ENCODE measurements at regions not wholly inside any gene's neighbourhood (a gene's known extent, or its start where the extent isn't known, plus 50 kb on each side); places are given as distances from the start of the nearest gene placed in this dataset.
A peak's percentile ranks its signal among the peaks of the same experiment; 100 is the strongest.

DNA sequence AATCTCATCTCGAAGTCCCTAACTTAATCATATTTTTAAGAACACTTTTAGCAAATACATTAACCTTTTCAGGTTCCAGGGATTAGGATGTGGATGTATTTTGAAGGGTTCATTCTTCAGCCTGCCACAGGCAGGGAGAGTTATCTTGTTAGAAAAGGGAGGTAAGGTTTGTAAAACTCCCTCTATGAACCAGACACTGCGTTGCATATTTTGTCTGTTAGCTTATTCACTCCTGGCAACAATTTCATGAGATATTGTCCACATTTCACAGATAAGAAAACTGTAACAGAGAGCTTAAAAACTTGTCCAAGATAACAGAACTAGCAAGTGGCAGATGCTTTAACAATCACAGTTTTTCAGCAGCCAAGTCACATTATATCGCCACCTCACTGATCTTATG, 155.4 kb downstream of the DIPK2A start:
- intact Hi-C loops (cut with DNase I): no loop called here
- DNase-seq (no peak), ATAC-seq (peak in 1 of 2 donors; percentile 81)

DNA sequence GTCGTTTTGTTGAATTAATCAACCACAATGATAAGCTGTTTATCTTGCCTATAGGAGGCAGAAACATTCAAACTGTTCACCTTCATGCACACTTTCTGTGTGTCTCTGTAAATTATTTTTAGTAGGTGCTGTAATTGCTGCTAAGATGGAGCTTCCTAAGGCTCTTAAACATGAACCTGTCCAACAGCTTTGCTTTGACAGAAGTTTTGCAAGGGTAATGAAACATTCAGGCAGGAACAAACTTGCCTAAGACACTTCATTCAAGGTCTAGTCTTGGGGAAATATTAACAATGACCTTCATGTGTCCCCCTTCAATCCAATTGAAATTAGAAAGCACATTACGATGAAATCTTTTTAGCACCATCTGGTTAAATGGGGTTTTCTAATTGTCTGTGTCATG, 156.1 kb downstream of the DIPK2A start:
- DNase-seq (no peak), ATAC-seq (no peak)
- intact Hi-C loops (cut with DNase I): no loop called here

DNA sequence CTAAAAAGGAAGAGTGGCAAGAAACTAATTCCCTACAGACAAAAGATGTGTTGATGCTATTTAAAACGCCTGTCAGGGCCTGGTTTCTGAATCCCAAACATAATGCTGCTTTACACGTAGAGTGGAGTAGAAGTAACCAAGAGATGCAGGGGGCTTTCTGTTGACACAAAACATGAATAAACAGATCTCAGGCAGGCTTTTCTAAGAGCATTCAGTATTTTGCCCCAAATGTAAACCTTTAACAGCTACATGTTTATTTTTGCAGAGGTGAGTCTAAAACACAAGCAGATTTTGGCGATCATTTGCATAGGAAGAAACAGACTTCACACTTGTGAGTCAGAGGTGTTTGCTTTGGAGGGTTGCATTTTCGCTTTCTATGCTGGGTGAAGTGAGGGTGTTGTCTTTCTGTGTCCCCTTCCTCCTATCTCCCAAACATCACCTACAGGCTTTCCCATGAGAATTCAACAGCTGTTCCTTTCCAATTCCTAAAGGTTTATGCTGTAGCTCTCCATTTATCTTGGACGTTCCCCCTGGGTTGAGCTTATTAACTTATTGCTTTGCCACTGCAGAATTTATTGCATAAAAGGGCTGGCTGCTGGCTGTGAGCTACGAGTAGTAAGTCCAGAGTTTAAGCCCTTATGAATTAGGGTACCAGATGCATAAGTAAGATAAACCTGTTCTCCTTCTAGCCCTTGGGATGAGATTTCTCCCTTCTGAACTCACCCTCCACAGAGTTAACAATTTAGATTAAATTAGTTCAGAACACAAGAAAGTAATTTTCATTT, 156.7 kb downstream of the DIPK2A start:
- no peak for DNase-seq
- intact Hi-C loops (cut with DNase I): no loop called here
- peak in 1 of 2 donors; percentile 33 for ATAC-seq

DNA sequence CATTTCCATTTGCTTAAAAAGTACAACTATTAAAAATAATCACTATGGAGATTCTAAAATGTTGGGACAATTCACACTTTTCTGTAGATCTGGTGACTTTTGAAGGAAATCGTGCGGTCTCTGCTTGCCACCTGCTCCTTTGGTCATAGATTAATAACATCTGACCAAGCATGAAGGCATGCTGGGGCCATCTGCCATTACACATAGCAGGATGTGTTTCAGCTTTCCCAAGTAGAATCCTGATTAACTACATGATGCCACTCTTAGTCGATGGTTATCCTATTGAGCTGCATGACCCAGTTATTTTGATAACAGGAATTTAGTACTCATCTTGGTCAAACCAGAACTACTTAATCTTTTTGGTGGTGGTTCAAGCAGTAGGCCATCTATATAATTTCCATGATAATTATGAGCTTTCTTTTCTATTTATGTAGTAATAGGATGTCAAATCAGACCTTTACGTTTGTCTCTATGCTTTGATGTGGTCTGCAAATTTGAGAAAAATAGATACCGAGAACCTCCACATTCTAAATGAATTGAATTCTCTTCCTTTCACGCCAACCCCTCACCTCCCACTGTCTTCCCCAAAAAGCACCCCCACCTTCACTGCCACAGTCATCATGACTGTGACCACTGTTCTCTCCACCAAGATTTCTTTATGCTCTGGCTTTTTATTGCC, 158.1 kb downstream of the DIPK2A start:
- intact Hi-C loops (cut with DNase I): no loop called here

DNA sequence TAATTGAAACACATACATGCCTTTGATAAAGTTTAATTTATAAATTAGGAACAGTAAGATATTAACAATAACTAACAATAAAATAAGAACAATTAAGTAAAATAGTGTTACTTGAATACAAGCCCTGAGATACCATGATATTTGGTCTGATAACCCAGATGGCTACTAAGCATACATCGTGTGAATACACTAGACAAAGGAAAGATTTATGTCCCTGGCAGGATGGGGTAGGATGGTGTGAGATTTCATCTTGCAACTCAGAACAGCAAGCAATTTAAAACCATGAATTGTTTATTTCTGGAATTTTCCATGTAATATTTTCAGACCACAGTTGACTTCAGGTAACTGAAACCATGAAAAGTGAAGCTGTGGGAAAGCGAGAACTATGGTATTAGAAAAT, 169.5 kb downstream of the DIPK2A start:
- no peak for DNase-seq
- intact Hi-C loops (cut with DNase I): no loop called here
- ATAC-seq: no peak

More for the DNA sequence above, 158.1 kb downstream of the DIPK2A start:
- ATAC-seq: no peak
- no peak for DNase-seq

DNA sequence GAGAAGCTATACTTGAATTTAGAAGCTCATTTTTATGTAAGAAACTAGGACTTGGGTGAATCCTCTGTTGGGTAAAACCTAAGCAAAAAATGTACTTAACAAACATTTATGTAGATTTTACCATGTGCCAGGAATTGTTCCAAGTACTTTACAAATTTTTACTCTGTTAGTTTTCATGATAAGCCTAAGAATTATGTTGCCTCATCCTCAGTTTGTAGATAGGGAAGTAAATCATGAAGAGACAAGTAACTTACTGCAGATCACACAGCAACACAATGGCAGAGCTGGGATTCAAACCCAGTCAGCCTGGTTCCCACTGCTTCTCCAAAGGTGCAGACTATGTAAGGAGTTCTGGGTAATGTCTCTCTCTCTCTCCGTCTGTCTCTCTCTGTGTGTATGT, 169.9 kb downstream of the DIPK2A start:
- intact Hi-C loops (cut with DNase I): no loop called here
- peak in 1 of 2 donors; percentile 22 for ATAC-seq
- no peak for DNase-seq

DNA sequence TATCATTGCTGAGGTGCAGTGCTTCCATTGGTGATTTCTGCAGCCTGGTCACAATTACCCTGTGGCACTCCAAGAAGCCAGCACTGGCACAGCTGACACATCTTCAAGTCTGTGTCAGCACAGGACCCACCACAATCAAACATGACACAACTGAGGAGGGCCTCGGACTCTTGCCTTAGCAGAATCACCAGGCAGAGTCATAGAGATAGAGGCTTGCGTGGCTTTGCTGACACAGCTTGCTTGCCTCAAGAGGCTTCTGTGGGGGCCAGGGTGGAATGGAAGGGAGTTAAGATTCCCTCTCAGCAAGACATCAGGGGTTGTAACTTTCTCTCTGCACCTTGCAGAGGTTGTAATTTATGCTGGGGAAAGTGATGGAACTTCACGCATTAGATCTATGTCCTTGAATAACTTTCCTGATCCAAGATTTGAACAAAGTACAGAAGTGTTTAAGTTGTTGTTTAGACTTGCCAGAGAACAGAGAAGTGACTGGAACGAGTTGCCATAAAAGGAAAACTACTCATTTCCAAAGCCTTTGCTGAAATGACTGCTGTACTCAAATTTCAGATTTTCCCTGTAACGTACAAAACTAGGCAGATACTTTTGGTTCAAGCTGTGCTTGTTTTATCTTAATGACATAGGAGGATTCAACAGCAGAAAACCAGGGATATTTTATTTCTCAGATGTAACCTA, 170.7 kb downstream of the DIPK2A start:
- ATAC-seq (peak; percentile 38 to 78), DNase-seq (no peak)
- intact Hi-C loops (cut with DNase I): no loop called here

DNA sequence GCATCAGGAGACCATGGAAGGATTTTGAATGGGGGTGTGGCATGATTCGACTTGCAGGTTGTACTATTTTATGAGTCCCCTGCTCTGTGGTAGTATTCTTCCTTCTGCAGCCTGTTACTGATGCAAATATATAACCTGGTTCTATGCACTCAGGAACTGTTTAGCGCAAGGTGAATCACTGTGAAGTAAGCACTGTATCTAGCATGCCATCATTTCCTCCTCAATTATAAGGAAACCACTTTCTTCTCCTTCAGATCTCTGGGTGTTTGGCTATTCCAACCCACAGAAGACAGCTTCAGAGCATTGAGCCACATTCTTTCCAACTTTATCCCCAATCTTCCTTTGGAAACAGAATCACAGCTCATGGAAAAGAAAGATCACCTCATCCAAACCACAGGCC, 176.7 kb downstream of the DIPK2A start:
- no peak for DNase-seq
- ATAC-seq: no peak
- intact Hi-C loops (cut with DNase I): no loop called here

DNA sequence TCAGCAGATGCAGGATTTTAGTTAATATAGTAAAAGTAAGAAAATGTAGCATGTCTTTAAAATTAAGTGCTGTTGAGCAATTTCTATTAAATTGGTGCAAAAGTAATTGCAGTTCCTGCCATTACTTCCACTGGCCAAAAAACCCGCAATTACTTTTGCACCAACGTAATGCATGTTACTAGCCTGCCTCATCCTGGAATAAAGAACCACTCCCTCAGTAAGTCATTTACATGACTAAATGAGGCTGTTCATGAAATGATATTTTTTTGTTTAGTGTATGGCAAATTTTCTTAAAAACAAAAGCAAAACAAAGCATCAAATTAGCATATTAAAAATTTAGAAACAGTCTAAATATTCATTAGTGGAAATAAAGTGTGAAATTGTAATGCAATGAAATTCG, 180.4 kb downstream of the DIPK2A start:
- DNase-seq (no peak), ATAC-seq (no peak)
- intact Hi-C loops (cut with DNase I): no loop called here

DNA sequence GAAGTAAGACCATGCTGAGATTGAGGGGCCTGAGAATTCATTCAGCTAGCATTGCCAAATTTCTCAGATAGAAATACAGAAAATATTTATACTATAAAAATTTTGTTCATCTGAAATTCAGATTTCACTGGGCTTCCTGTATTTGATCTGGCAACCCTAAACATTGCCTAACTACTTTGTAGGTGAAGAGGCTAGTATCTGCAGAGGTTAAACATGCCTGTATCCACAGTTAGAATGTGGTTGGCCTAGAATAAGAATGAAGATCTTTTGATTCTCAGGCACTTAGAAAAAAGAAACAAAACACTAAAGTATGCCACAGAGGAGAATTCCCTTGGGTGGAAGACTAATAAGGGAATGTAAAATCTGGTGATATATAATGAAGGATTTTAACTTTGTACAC, 189.0 kb downstream of the DIPK2A start:
- DNase-seq (no peak), ATAC-seq (no peak)
- intact Hi-C loops (cut with DNase I): no loop called here

DNA sequence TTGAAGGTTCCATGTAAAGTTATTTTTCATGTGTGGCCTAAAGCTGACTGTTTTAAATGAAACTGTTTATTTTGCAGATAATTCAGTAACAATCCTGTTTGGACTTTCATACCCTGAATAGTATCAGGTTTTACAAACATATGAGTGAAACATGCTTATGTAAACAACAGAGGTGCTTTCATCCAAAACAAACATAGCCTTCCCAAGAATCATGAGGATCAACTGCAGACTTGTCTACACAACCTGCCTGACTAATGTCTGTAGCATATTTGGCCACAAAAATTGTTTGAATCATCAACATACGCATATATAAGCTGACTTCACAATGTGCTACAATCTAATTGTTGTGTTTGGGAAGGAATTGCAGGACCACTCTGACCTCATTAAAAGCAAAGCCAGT, 190.4 kb downstream of the DIPK2A start:
- intact Hi-C loops (cut with DNase I): no loop called here
- DNase-seq: no peak

DNA sequence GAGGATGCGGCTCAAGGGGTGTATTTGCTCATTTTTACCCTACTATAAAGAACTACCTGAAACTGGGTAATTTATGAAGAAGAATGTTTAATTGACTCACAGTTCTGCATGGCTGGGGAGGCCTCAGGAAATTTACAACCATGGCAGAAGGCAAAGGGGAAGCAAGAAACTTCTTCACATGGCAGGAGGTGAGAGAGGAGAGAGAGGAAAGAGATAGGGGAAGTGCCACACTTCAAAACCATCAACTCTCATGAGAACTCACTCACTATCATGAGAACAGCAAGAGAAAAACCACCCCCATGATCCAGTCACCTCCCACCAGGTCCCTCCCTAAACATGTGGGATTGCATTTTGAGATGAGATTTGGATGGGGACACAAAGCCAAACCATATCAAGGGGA, 192.7 kb downstream of the DIPK2A start:
- DNase-seq (no peak), ATAC-seq (no peak)
- intact Hi-C loops (cut with DNase I): no loop called here

More for the DNA sequence above, 190.4 kb downstream of the DIPK2A start:
- peak in 1 of 2 donors; percentile 75 for ATAC-seq

DNA sequence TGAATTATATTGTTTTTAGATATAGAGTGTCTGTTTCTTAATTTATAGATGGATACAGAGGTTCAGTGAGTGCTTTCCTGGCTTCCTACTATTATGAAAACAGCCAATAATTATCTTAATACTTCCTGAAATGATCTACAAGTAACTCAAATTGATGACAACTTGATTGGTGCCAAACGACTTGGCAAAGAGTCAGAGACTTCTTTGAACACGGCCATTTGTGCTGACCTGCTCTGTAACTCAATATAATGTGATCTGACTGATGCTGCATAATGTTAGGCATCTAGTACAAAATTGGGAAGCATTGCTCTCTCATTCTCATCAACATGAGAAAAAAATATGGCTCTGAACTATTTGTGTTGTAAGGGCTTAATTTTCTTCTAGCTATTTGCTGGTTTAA, 193.9 kb downstream of the DIPK2A start:
- intact Hi-C loops (cut with DNase I): no loop called here
- DNase-seq (no peak), ATAC-seq (no peak)

DNA sequence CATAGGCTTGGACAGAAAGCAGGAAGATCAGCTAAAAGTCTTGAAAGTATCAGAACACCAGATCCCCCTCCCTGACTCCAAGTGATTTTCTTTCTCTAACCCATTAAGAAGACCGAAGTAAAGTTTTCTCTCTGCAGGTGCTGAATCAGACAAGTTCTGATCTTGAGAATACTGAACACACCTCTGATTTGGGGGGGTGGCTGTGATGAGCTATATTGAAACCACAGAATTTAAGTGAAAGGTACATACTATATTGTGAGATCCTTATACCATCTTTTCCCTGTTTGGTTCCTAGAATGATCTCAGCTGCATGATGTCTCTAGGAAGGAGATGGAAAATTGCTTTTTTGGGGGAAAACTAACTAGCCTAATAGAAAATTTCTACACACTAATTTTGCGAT, 196.0 kb downstream of the DIPK2A start:
- intact Hi-C loops (cut with DNase I): no loop called here
- DNase-seq: no peak
- ATAC-seq: no peak

DNA sequence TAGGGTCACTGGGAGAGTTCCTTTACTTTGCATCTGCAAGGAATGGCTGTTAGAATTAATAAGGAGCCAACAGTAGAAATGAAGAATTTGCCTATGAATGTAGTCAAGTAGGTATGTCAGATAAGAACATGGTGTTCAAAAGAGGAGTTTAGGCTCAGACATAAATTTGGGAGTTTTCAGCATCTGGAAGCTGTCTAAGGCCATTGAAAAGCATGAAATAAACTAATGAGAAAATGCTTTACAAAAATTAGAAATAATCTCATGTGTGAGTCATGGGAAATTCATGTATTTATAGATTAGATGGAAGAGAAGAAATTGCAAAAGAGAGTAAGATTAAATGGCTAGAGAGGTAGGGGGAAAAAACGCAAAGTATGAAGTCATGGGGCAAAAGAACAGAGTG, 201.9 kb downstream of the DIPK2A start:
- intact Hi-C loops (cut with DNase I): no loop called here
- ATAC-seq (peak in 1 of 2 donors; percentile 33), DNase-seq (no peak)

DNA sequence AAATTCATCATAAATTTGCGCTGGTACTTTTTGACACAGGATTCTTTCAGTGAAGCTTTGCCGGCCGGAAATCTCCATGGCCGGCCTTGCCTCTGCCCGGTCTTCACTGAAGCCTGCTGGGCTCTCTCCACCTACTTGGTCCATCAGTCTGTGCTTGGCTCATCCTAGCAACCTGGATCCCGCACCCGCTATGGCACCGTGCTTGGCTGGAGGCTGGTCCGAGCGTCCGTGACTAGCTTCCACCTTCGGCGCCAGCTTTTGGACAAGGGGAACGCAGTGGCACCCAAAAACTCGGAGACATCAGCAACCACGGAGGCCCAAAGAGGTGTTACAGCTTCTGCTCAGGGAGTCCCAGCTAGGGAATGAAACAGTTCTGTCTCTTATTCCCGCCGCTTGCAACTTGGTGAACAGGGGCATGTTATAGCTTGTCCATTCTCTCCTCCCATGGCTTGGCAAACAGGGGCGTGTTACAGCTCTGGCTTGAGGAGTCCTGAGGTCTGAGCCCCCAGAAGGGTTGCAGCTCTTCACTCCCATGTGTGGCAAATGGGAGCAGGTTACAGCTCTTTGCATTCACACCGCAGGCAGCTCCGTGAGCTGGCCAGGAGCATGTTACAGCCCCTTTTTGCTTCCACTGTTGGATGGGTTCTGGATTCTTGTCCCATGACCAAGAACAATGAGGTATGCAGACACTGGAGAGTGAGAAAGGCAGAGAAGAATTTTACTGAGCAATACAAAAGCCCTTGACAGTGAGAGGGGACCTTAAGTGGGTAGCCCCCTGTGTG, 204.2 kb downstream of the DIPK2A start:
- DNase-seq (no peak), ATAC-seq (no peak)
- intact Hi-C loops (cut with DNase I): no loop called here

DNA sequence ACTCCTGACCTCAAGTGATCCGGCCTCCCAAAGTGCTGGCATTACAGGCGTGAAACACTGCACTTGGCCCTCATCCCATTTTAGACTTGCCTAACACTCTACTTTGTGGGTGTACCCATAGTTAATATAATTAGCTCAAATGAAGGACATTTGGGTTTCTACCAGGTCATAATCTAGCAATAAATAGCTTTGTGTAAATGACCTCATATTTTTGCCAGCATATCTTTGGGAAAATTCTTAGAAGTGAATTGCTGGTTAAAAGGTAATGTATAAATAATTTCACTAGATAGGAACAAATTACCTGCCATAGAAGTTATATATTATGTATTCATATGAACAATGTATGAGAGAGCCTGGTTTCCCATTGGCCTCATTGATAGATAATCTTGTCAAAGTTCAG, 206.0 kb downstream of the DIPK2A start:
- no peak for DNase-seq
- ATAC-seq: no peak

DNA sequence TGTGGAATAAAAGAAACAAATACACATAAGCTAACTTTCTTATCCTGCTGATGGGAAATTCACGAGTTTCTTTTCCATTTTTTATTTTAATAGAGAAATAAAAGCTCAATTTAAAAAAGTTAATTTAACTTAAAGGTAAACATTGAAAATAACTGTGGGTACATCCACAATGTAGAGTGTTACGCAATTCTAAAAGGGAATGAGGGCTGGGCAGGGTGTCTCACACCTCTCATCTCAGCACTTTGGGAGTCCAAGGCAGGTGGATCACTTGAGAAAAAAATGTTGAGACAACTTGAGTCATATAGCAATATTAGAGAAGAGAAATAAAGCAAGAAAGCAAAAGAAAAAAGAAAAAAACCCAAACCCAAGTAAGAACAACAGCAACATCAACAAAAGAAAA, 207.0 kb downstream of the DIPK2A start:
- intact Hi-C loops (cut with DNase I): no loop called here
- DNase-seq (no peak), ATAC-seq (no peak)

More for the DNA sequence above, 206.0 kb downstream of the DIPK2A start:
- intact Hi-C loops (cut with DNase I): no loop called here

DNA sequence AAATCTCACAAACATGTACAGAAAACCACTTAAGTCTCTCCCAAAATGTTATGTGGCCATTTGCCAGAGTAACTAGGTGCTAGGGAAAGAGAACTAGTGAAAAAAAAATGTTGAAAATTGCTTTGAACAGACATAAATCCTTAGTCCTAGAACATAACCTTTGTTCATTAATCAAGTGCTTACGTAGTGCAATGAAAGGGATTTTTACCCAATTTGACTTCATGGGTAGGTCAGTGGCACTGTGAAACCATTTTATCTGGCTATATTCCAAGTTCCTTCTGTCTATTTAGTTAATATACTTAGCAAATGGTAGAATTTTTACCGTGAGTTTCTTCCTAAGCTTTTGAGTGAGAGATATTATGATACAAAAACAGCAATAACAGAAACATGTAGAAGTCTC, 209.4 kb downstream of the DIPK2A start:
- intact Hi-C loops (cut with DNase I): no loop called here
- DNase-seq: no peak
- ATAC-seq: no peak

DNA sequence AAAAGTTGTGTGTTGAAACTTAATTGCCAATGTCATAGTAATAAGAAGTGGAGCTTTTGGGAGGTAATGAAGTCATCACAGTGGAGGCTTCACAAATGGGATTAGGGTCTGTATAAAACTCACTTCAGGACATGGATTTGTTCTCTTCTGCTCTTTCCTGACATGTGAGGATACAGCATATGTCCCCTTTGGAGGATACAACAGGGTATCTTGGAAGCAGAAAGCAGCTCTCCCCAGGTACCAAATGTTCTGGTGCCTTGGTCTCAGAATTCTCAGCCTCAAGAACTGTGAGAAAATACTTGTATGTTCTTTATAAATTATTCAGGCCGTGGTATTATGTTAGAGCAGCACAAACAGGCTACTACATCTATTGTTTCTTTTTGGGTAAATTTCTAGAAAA, 210.9 kb downstream of the DIPK2A start:
- DNase-seq (no peak), ATAC-seq (no peak)
- intact Hi-C loops (cut with DNase I): no loop called here

All from left cardiac atrium (tissue), 4 donors.